ENCODE measurements at regions not wholly inside any gene's neighbourhood (a gene's known extent, or its start where the extent isn't known, plus 50 kb on each side); places are given as distances from the start of the nearest gene placed in this dataset.

DNA sequence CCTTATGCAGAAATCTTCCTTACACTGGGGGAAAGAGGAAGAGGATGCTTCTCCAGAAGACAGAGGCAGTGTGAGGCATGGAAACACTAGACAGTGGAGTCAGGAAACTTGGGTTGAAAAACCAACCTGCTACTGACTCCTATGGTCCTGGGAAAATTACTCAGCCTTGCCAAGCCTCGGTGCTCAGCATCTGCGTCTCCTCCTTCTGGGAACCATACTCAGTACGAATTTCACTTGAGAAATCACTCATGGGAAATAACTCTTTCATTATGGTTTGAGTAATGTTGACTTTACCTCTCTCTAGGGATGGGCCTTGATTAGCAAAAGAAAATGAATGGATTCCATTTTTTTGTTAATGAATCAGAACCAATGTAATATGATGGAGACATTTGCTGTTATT lies 96.5 kb downstream of the KCNE4 start:
- H3K36me3 ChIP-seq (ENCODE audit: insufficient read depth, low read length), result no peaks in the 10 kb centered on the region
- H3K27me3 ChIP-seq (ENCODE audit: insufficient read depth, low read length), result no peaks in the 10 kb centered on the region
- H3K4me1 ChIP-seq (ENCODE audit: insufficient read depth, low read length), result no peaks in the 10 kb centered on the region
- no peak overlapping the region for H3K4me3 ChIP-seq (ENCODE audit: low read length)
- H3K9me3 ChIP-seq (ENCODE audit: low read length), result no peaks in the 10 kb centered on the region
- H2AFZ ChIP-seq (ENCODE audit: low read depth, low read length), result no peak overlapping the region

- Histone ChIP-seq H3K9me3 (ENCODE audit: low read length) (no peaks in the 10 kb centered on the region), H3K4me3 (ENCODE audit: low read length) (no peak overlapping the region), H3K4me1 (ENCODE audit: insufficient read depth, low read length) (no peaks in the 10 kb centered on the region), H3K27me3 (ENCODE audit: insufficient read depth, low read length) (no peaks in the 10 kb centered on the region), H3K36me3 (ENCODE audit: insufficient read depth, low read length) (no peaks in the 10 kb centered on the region), H2AFZ (ENCODE audit: low read depth, low read length) (no peak overlapping the region)
Measured at GRCh38 chr2:223155956-223156355, 104.0 kb downstream of the KCNE4 start.

GRCh38 chr2:223161873-223162458 lies 110.0 kb downstream of the KCNE4 start:
- no peak overlapping the region for H2AFZ ChIP-seq (ENCODE audit: low read depth, low read length)
- H3K27me3 ChIP-seq (ENCODE audit: insufficient read depth, low read length), result no peaks in the 10 kb centered on the region
- no peak overlapping the region for H3K4me3 ChIP-seq (ENCODE audit: low read length)
- no peaks in the 10 kb centered on the region for H3K36me3 ChIP-seq (ENCODE audit: insufficient read depth, low read length)
- no peaks in the 10 kb centered on the region for H3K9me3 ChIP-seq (ENCODE audit: low read length)
- no peaks in the 10 kb centered on the region for H3K4me1 ChIP-seq (ENCODE audit: insufficient read depth, low read length)

DNA sequence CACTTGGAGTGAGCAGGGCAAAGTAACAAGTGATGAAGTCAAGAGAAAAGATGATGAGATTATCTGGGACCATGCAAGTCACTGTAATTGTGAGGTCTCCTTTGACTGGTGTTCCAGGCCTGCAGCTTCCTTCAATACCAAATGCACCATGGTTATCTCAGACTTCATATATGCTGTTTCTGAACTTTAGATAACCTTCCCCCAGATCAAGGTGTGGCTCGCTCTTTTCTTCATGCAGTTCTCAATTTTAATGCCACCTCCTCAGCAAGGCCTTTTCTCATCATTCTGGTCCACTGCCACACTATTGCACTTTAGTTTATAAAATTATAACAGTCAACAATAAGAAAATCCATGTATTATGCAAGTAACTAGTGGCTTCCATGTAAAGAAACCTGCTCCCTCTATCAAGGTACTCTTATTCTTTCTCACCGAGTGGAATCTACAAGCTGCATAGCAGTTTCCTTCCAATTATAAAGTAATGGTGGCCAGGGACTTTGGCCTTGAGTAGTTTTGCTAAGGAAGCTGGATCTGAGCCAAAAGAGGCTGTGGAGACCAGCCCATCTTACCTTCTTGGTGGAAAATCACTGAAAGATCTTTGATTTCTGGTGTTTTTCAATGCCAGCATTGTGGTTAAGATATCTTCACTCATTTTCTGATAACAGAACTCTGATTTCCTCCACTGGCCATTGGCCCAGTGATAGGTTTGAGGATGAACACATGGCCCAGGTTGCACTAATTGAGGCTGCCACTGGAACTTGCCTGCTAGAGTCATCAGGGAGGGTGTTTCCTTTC lies 113.6 kb downstream of the KCNE4 start:
- Histone ChIP-seq H3K9me3 (ENCODE audit: low read length) (no peaks in the 10 kb centered on the region), H2AFZ (ENCODE audit: low read depth, low read length) (no peak overlapping the region), H3K4me3 (ENCODE audit: low read length) (no peak overlapping the region), H3K27me3 (ENCODE audit: insufficient read depth, low read length) (no peaks in the 10 kb centered on the region), H3K4me1 (ENCODE audit: insufficient read depth, low read length) (no peaks in the 10 kb centered on the region), H3K36me3 (ENCODE audit: insufficient read depth, low read length) (no peaks in the 10 kb centered on the region)

DNA sequence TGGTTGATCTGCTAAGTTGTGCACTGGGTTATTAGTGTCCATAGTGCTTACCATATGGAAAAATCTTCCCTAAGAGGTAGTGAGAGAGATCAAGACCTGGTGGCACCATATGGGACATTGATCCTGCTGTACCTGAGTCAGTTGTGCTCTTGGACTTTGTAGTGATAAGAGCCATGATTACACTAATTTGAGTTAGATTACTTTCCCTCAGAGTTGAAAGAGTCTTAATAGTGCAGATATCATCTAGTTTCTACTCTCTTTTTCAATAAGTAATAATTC lies 114.2 kb downstream of the KCNE4 start:
- Histone ChIP-seq H3K4me3 (ENCODE audit: low read length) (no peak overlapping the region), H3K27me3 (ENCODE audit: insufficient read depth, low read length) (no peaks in the 10 kb centered on the region), H3K4me1 (ENCODE audit: insufficient read depth, low read length) (no peaks in the 10 kb centered on the region), H3K36me3 (ENCODE audit: insufficient read depth, low read length) (no peaks in the 10 kb centered on the region), H2AFZ (ENCODE audit: low read depth, low read length) (no peak overlapping the region), H3K9me3 (ENCODE audit: low read length) (no peaks in the 10 kb centered on the region)

DNA sequence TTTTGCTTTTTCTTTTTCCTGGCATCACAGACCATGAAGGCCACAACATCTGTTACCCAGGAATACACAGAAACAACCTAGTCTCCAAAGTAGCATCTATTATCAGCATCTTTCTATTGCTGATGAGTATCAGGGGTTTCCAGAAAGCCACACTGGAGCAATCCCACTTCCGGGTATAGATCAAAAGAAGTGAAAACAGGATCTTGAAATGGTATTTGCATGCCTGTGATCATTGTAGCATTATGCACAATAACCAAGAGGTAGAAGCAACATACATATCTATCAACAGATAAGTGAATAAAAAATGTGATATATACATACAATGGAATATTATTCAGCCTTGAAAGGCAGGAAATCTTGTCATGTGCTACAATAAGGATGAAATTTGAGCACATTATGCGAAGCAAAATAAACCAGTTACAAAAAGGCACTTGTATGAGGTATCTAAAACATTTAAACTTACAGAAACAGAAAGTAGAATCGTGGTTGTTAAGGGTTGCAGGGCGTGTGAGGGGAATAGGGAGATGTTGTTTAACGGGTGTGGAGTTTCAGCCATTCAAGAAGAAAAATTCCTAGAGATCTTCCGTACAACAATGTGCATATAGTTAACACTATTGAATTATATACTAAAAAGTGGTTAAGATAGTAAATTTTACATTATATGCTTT lies 115.1 kb downstream of the KCNE4 start:
- Histone ChIP-seq H3K4me3 (ENCODE audit: low read length) (no peak overlapping the region), H3K27me3 (ENCODE audit: insufficient read depth, low read length) (no peaks in the 10 kb centered on the region), H3K4me1 (ENCODE audit: insufficient read depth, low read length) (no peaks in the 10 kb centered on the region), H2AFZ (ENCODE audit: low read depth, low read length) (no peak overlapping the region), H3K36me3 (ENCODE audit: insufficient read depth, low read length) (no peaks in the 10 kb centered on the region), H3K9me3 (ENCODE audit: low read length) (no peaks in the 10 kb centered on the region)

- no peak overlapping the region for H2AFZ ChIP-seq (ENCODE audit: low read depth, low read length)
- H3K36me3 ChIP-seq (ENCODE audit: insufficient read depth, low read length), result no peaks in the 10 kb centered on the region
- H3K4me3 ChIP-seq (ENCODE audit: low read length), result no peak overlapping the region
- H3K4me1 ChIP-seq (ENCODE audit: insufficient read depth, low read length), result no peaks in the 10 kb centered on the region
- no peaks in the 10 kb centered on the region for H3K9me3 ChIP-seq (ENCODE audit: low read length)
- no peaks in the 10 kb centered on the region for H3K27me3 ChIP-seq (ENCODE audit: insufficient read depth, low read length)
Measured at GRCh38 chr2:223169830-223170605, 118.0 kb downstream of the KCNE4 start.

- no peaks in the 10 kb centered on the region for H3K27me3 ChIP-seq (ENCODE audit: insufficient read depth, low read length)
- no peak overlapping the region for H2AFZ ChIP-seq (ENCODE audit: low read depth, low read length)
- no peaks in the 10 kb centered on the region for H3K9me3 ChIP-seq (ENCODE audit: low read length)
Measured at GRCh38 chr2:223176970-223177369, 125.0 kb downstream of the KCNE4 start.

GRCh38 chr2:223180463-223180862 lies 128.5 kb downstream of the KCNE4 start:
- H3K4me1 ChIP-seq (ENCODE audit: insufficient read depth, low read length), result no peaks in the 10 kb centered on the region
- no peaks in the 10 kb centered on the region for H3K9me3 ChIP-seq (ENCODE audit: low read length)
- no peak overlapping the region for H3K4me3 ChIP-seq (ENCODE audit: low read length)
- no peaks in the 10 kb centered on the region for H3K27me3 ChIP-seq (ENCODE audit: insufficient read depth, low read length)
- no peak overlapping the region for H2AFZ ChIP-seq (ENCODE audit: low read depth, low read length)
- no peaks in the 10 kb centered on the region for H3K36me3 ChIP-seq (ENCODE audit: insufficient read depth, low read length)

More at GRCh38 chr2:223176970-223177369, 125.0 kb downstream of the KCNE4 start:
- no peak overlapping the region for H3K4me3 ChIP-seq (ENCODE audit: low read length)
- H3K36me3 ChIP-seq (ENCODE audit: insufficient read depth, low read length), result no peaks in the 10 kb centered on the region
- H3K4me1 ChIP-seq (ENCODE audit: insufficient read depth, low read length), result no peaks in the 10 kb centered on the region

DNA sequence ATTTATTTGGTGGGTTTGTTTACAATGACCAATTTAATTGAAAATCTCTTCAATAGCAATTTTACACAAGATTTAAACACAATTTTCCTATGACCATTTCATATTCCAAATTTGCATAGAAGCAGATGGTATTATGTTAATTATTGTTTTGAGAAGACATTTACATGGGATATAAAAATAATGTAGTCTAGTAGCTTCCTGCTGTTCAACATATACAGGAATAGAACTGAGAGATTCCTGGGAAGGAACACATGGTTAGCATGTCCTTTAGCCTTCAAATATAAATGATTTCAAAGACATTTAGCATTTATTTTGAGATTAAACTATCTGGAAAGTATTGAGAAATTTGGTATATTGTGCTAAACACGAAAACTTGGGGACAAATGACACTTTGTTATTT lies 129.6 kb downstream of the KCNE4 start:
- Histone ChIP-seq H3K27me3 (ENCODE audit: insufficient read depth, low read length) (no peaks in the 10 kb centered on the region), H3K36me3 (ENCODE audit: insufficient read depth, low read length) (no peaks in the 10 kb centered on the region), H3K9me3 (ENCODE audit: low read length) (no peaks in the 10 kb centered on the region), H2AFZ (ENCODE audit: low read depth, low read length) (no peak overlapping the region), H3K4me1 (ENCODE audit: insufficient read depth, low read length) (no peaks in the 10 kb centered on the region), H3K4me3 (ENCODE audit: low read length) (no peak overlapping the region)

- Histone ChIP-seq H3K4me1 (ENCODE audit: insufficient read depth, low read length) (no peaks in the 10 kb centered on the region), H2AFZ (ENCODE audit: low read depth, low read length) (no peak overlapping the region), H3K9me3 (ENCODE audit: low read length) (no peaks in the 10 kb centered on the region), H3K4me3 (ENCODE audit: low read length) (no peak overlapping the region), H3K36me3 (ENCODE audit: insufficient read depth, low read length) (no peaks in the 10 kb centered on the region), H3K27me3 (ENCODE audit: insufficient read depth, low read length) (no peaks in the 10 kb centered on the region)
Measured at GRCh38 chr2:223182356-223182755, 130.4 kb downstream of the KCNE4 start.

DNA sequence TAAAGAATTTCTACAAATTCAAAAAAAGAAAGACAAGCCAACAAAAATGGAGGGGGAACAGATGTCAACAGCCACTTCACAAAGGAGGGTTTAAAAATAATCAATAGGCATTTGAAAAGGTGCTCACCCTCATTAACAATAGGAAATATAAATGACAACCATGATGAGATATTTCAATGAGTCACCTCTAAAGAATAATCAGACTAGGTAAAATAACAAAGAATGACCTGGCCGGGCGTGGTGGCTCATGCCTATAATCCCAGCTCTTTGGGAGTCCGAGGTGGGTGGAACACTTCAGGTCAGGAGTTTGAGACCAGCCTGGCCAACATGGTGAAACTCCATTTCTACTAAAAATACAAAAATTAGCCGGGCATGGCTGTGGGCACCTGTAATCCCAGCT lies 133.6 kb downstream of the KCNE4 start:
- Histone ChIP-seq H3K36me3 (ENCODE audit: insufficient read depth, low read length) (no peaks in the 10 kb centered on the region), H3K27me3 (ENCODE audit: insufficient read depth, low read length) (no peaks in the 10 kb centered on the region)

DNA sequence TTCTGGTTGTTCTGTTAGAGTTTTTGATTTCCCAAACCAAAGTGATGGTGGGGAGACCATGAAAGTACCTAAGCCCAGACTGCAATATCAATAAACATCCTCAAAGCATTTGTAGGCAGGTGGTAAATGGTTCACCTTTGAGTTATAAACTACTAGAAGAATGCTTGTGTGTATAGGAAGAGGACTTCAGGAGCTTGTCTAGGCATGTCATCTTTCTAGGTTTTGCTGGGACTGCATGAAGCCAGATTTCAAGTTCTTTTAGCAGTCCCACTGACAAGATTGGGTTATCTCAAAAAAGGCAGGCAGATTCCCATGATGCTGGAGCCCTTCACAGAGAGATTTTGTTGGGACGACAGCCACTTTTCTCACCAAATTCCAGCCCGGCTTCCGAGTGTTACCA lies 135.3 kb downstream of the KCNE4 start:
- Histone ChIP-seq H3K36me3 (ENCODE audit: insufficient read depth, low read length) (no peaks in the 10 kb centered on the region), H3K4me3 (ENCODE audit: low read length) (no peak overlapping the region), H3K4me1 (ENCODE audit: insufficient read depth, low read length) (no peaks in the 10 kb centered on the region), H2AFZ (ENCODE audit: low read depth, low read length) (no peak overlapping the region), H3K27me3 (ENCODE audit: insufficient read depth, low read length) (no peaks in the 10 kb centered on the region), H3K9me3 (ENCODE audit: low read length) (no peaks in the 10 kb centered on the region)

More for the DNA sequence above, 133.6 kb downstream of the KCNE4 start:
- Histone ChIP-seq H3K4me3 (ENCODE audit: low read length) (no peak overlapping the region), H3K9me3 (ENCODE audit: low read length) (no peaks in the 10 kb centered on the region), H3K4me1 (ENCODE audit: insufficient read depth, low read length) (no peaks in the 10 kb centered on the region), H2AFZ (ENCODE audit: low read depth, low read length) (no peak overlapping the region)
